Natural killer cell (primary cell): ENCODE measurements at regions not wholly inside any gene's neighbourhood (a gene's known extent, or its start where the extent isn't known, plus 50 kb on each side); places are given as distances from the start of the nearest gene placed in this dataset.
A peak's percentile ranks its signal among the peaks of the same experiment; 100 is the strongest.

Experiments
- ATAC-seq, 3 donors: fragments of 150-1000 bp in 2 of 3; fragments of 200-7000 bp in 1 of 3; cut with Tn5 transposase; 1 replicate in 1 of 3; 2 replicates in 2 of 3; pipeline ENCODE4 v1.10.0; 2021; ENCODE audit warnings: mild to moderate bottlenecking in 2 of 3, moderate library complexity in 2 of 3
- DNase-seq, 2 donors: peaks; one replicate each; pipeline versions ENCODE4 v3.0.0 to v3.0.0-alpha.2; 2013 to 2021; ENCODE audit warnings: mixed read lengths in 1 of 2
- H3K27ac ChIP-seq: one replicate; pipeline ENCODE4 v1.5.1; 2013; ENCODE audit warnings: mild to moderate bottlenecking, low read length
- H3K27me3 ChIP-seq: one replicate; pipeline ENCODE4 v1.6.1; 2013; ENCODE audit warnings: low read length; ENCODE audit not compliant: control insufficient read depth, insufficient read depth
- H3K36me3 ChIP-seq: one replicate; pipeline ENCODE4 v1.6.1; 2013; ENCODE audit warnings: low read length; ENCODE audit not compliant: control insufficient read depth, insufficient read depth
- H3K4me1 ChIP-seq: one replicate; pipeline ENCODE4 v1.6.1; 2013; ENCODE audit warnings: low read length; ENCODE audit not compliant: control insufficient read depth, insufficient read depth
- H3K4me3 ChIP-seq: one replicate; pipeline ENCODE4 v1.5.1; 2013; ENCODE audit warnings: low read length
- H3K9me3 ChIP-seq: one replicate; pipeline ENCODE4 v1.6.1; 2013; ENCODE audit warnings: low read length; ENCODE audit not compliant: control insufficient read depth, insufficient read depth
- H3K27ac Mint-ChIP-seq, 2 donors: one replicate each; pipeline ENCODE4 v1.8.0; 2022; ENCODE audit warnings: mild to moderate bottlenecking in 2 of 2, mixed read lengths in 2 of 2, moderate library complexity in 1 of 2
- H3K27me3 Mint-ChIP-seq, 2 donors: one replicate each; pipeline ENCODE4 v1.8.0; 2022; ENCODE audit warnings: low read depth in 2 of 2, mixed read lengths in 2 of 2
- H3K36me3 Mint-ChIP-seq: one replicate; pipeline ENCODE4 v1.8.0; 2022; ENCODE audit warnings: mixed read lengths
- H3K4me1 Mint-ChIP-seq, 2 donors: one replicate each; pipeline ENCODE4 v1.8.0; 2022; ENCODE audit warnings: mixed read lengths in 2 of 2
- H3K4me3 Mint-ChIP-seq: one replicate; pipeline ENCODE4 v1.8.0; 2022; ENCODE audit warnings: mild to moderate bottlenecking, moderate library complexity, mixed read lengths
- H3K9me3 Mint-ChIP-seq, 2 donors: one replicate each; pipeline ENCODE4 v1.8.0; 2022; ENCODE audit warnings: mixed read lengths in 2 of 2
- WGBS: methylation state at CpG from one replicate; pipeline ENCODE4 v1.1.7; 2013; ENCODE audit warnings: missing lambda C conversion rate; ENCODE audit not compliant: insufficient coverage; 5-methylcytosine and 5-hydroxymethylcytosine counted together
- intact Hi-C: fragments of 100-400 bp; cut with micrococcal nuclease; formaldehyde crosslinking; loops from one replicate; pipeline ENCODE4 v1.14.2; 2022
- TF ChIP-seq, protein P1 (sequence below): fragments of 200-600 bp; IDR thresholded peaks from one replicate; pipeline ENCODE4 v1.8.0; 2022; ENCODE audit warnings: antibody characterized with exemption

DNA sequence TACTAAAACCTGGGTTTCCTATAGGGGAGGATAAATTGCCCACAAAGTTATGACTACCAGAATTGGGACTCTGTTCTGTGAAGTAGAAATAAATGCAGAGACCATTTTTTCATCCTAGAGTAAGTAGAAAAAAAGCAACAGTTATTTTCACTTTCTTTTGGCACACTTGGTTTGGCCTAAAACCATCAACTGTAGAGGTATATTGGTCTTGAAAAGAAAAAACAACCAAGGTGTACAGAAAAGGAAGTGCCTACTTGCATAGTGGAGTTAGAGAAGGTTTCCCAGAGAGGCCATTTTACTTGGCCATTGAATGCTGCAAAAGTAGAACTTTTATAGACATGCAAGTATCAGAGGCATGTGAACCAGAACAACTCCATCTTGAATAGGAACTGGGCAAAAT, 89.4 kb upstream of the TACR1 start:
- Mint-ChIP-seq H3K27ac (no peak overlapping the region), H3K4me3 (no peak overlapping the region), H3K27me3 (peaks cover 0 to 2% of the 10 kb centered on the region in 2 donors), H3K9me3 (peaks cover under 1 to 5% of the 10 kb centered on the region in 2 donors), H3K4me1 (no peaks in the 10 kb centered on the region), H3K36me3 (no peaks in the 10 kb centered on the region)
- DNase-seq (no peak), ATAC-seq (no peak)
- Histone ChIP-seq H3K27ac (no peak overlapping the region), H3K9me3 (no peaks in the 10 kb centered on the region), H3K4me1 (no peaks in the 10 kb centered on the region), H3K4me3 (no peak overlapping the region), H3K36me3 (no peaks in the 10 kb centered on the region), H3K27me3 (no peaks in the 10 kb centered on the region)
- TF ChIP-seq, protein P1, sequence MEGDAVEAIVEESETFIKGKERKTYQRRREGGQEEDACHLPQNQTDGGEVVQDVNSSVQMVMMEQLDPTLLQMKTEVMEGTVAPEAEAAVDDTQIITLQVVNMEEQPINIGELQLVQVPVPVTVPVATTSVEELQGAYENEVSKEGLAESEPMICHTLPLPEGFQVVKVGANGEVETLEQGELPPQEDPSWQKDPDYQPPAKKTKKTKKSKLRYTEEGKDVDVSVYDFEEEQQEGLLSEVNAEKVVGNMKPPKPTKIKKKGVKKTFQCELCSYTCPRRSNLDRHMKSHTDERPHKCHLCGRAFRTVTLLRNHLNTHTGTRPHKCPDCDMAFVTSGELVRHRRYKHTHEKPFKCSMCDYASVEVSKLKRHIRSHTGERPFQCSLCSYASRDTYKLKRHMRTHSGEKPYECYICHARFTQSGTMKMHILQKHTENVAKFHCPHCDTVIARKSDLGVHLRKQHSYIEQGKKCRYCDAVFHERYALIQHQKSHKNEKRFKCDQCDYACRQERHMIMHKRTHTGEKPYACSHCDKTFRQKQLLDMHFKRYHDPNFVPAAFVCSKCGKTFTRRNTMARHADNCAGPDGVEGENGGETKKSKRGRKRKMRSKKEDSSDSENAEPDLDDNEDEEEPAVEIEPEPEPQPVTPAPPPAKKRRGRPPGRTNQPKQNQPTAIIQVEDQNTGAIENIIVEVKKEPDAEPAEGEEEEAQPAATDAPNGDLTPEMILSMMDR: no peak
- intact Hi-C loops: no loop called here

DNA sequence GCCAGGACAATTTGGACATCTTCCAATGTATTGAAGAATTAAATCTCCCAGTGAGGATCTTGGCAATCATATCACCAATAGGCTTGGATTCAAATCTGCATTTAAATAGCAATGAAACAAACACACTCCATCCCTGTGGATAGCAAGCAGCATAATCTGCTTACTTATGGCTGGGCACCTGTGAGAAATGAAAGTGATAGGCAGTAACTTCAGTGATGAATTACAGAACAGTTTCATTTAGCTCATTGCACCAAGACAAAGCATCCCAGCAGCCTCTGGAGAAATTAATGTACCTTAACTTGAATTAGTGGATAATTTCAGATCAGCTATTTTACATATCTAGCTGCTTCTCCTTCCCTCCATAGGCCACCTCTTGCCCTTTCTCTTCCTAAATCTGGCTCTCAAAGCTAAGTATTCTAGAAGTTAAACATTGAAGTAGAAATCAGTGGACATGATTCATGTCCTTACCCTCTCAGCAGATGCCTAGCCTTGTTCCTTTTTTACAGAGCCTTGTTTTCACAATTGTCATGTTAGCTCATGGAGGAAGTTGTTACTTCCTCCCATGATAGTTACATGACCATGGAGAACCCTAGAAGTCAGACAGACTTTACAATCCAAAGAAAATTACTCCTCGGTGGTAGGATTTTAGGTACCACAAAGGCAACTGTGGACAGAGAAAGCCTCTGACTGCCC, 88.5 kb upstream of the TACR1 start:
- intact Hi-C loops: no loop called here
- TF ChIP-seq, protein P1: no peak
- peaks cover 0 to 4% of the 10 kb centered on the region in 2 donors for H3K27me3 Mint-ChIP-seq
- no peak overlapping the region for H3K4me3 Mint-ChIP-seq
- Histone ChIP-seq H3K9me3 (no peaks in the 10 kb centered on the region), H3K4me3 (no peak overlapping the region), H3K27ac (no peak overlapping the region), H3K27me3 (no peaks in the 10 kb centered on the region), H3K4me1 (no peaks in the 10 kb centered on the region), H3K36me3 (no peaks in the 10 kb centered on the region)
- H3K9me3 Mint-ChIP-seq: peaks cover 2 to 5% of the 10 kb centered on the region in 2 donors
- 42% methylated on average over 1 of the region's 1 CpG for WGBS
- H3K27ac Mint-ChIP-seq: no peak overlapping the region
- no peaks in the 10 kb centered on the region for H3K4me1 Mint-ChIP-seq
- H3K36me3 Mint-ChIP-seq: no peaks in the 10 kb centered on the region
- ATAC-seq: peak in 1 of 3 donors; percentile 35
- no peak for DNase-seq

DNA sequence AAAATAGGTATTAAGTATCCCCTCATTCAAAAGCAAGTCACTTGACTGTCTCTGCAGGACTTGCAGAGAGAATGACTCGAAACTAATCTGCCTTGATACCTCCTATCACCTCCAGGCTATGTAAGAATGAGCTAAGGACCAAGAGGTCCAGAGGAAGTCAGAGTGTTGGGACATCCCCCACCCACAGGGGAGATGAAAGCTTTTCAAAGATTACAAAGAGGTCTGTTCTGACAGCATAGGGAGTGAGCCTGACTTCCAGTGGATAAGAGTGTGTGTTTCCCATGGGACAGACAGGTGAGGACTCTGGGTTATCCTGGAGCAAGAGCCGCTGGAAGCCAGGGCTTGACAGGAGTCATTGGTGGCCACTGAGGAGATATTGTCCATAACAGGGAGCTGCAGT, 85.0 kb upstream of the TACR1 start:
- Histone ChIP-seq H3K4me3 (no peak overlapping the region), H3K9me3 (no peaks in the 10 kb centered on the region), H3K36me3 (no peaks in the 10 kb centered on the region), H3K4me1 (no peaks in the 10 kb centered on the region), H3K27me3 (no peaks in the 10 kb centered on the region), H3K27ac (no peak overlapping the region)
- Mint-ChIP-seq H3K4me3 (no peak overlapping the region), H3K36me3 (no peaks in the 10 kb centered on the region), H3K27me3 (peaks cover 0 to 2% of the 10 kb centered on the region in 2 donors), H3K4me1 (no peaks in the 10 kb centered on the region), H3K9me3 (peaks cover 2 to 3% of the 10 kb centered on the region in 2 donors), H3K27ac (no peak overlapping the region)
- no peak for DNase-seq
- intact Hi-C loops: no loop called here
- TF ChIP-seq, protein P1: no peak
- WGBS: 97% methylated on average over 1 of the region's 2 CpGs
- no peak for ATAC-seq

DNA sequence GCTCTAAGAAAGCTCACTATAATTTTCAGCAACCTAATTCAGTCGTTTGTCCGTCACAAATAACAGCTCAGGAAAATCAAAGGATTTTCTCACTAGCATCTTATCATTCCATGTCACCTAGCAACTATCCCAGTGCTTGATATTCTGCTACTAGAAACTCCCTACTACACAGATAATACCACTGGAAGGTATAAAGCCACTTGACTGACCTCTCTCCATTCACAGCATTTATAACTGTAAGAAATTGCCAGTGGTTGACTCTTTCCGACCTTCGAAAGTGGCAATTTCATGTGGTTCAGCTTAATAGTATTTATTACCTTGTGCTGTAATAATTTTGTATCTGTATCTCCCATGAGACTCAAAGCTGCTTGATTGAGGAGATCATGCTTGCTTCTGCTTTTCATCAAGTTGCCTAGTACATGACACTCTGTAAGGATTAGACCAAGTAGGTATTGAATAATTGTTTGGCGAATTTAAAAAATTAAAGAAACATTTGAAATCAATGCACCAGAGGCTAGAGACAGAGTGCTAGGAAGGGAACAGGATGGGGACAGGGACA, 79.6 kb upstream of the TACR1 start:
- DNase-seq: no peak
- 90% methylated on average over 5 of the region's 5 CpGs for WGBS

More for the DNA sequence above, 79.6 kb upstream of the TACR1 start:
- intact Hi-C loops: no loop called here
- no peaks in the 10 kb centered on the region for H3K27me3 ChIP-seq
- Mint-ChIP-seq H3K4me3 (no peak overlapping the region), H3K27me3 (peaks cover 0 to 2% of the 10 kb centered on the region in 2 donors), H3K27ac (no peak overlapping the region), H3K4me1 (no peaks in the 10 kb centered on the region), H3K36me3 (no peaks in the 10 kb centered on the region), H3K9me3 (peaks cover 7 to 12% of the 10 kb centered on the region in 2 donors)
- H3K27ac ChIP-seq: no peak overlapping the region
- H3K4me3 ChIP-seq: no peak overlapping the region
- no peaks in the 10 kb centered on the region for H3K36me3 ChIP-seq
- H3K9me3 ChIP-seq: no peaks in the 10 kb centered on the region
- ATAC-seq: no peak
- TF ChIP-seq, protein P1: no peak
- no peaks in the 10 kb centered on the region for H3K4me1 ChIP-seq
